NCI-H774 (cell line): ENCODE measurements at regions not wholly inside any gene's neighbourhood (a gene's known extent, or its start where the extent isn't known, plus 50 kb on each side); places are given as distances from the start of the nearest gene placed in this dataset.
"Not testable (repeated sequence)": the region's sequence is repeated elsewhere in the genome, so short reads cannot be mapped to it uniquely, and the experiment has no call there.

Experiments used
- DNase-seq: peaks from one replicate; lab custom pipeline; 2025; lab: John Stamatoyannopoulos, UW

DNA sequence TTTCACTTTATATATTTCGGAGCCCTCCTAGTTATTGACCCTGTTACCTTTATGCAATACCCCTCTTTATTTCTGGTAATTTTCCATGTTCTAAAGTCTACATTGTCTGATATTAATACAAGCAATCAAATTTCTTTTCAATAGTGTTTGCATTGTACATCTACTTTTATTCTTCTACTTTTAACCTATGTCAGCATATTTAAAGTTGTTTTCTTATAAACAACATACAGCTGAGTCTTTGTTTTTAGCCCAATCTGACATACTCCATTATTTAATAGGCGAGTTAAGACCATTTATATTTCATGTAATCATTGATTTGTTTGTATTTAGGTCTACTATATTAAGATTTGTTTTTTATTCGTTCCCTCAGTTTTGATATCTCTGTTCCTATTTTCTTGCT lies 108.5 kb upstream of the SPACA7 start:
- no peak for DNase-seq

- no peak for DNase-seq
Measured at GRCh38 chr13:112270951-112271350, 105.2 kb upstream of the SPACA7 start.

- DNase-seq, result not testable (repeated sequence)
Measured at GRCh38 chr13:112286733-112287132, 89.4 kb upstream of the SPACA7 start.

DNA sequence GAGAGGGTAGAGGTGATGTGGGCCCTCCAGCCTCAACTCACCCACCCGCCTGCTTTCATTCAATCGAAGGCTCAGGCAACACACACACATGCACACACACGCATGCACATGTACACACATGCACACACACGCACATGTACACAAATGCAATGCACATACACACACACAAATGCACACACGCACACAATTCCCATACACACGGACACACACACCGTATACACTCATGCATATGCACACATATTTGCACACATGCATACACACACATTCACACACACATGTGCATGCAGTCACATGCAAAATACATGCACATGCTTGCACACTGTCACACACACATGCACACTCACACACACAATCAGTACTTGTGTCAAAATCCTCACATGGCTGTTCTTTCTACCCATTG lies 55.9 kb upstream of the SPACA7 start:
- DNase-seq, result no peak

DNA sequence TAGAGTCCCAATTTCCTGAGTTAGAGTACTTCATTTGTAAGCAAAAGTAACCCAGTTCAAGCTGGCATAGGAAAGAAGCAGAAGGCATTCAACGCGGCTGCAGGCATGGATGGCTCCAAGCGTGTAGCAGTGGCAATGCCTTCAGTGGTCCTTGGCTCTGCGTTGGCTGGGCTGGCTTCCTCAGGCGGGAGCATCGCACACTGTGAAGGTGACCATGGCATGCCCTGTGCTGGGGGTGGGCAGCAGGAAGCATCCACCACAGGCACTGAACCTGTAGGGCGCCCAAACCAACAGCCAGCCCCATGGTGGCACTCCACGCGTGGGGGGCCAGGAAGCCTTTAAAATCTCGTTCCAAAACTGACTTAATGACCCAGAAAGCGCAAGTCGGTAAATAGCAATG lies 53.6 kb upstream of the SPACA7 start:
- DNase-seq, result no peak

DNA sequence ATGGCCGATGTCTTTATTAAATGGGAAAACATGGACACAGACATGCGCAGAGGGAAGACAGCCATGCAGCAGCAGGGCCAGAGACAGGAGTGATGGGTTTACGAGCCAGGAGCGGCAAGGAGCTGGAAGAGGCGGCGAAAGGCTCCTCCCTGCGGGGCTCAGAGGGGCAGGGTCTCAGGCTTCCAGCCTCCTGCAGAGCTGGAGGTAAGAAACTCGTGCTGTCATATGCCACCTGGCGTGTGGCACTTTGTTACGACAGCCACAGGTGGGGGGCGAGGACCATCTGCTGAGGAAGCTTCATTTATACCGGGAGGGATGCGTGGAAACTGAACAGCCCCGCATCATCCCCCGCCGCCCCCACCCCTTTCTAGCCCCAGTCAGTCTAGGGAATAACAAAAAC lies 52.0 kb upstream of the SPACA7 start:
- DNase-seq, result no peak

DNA sequence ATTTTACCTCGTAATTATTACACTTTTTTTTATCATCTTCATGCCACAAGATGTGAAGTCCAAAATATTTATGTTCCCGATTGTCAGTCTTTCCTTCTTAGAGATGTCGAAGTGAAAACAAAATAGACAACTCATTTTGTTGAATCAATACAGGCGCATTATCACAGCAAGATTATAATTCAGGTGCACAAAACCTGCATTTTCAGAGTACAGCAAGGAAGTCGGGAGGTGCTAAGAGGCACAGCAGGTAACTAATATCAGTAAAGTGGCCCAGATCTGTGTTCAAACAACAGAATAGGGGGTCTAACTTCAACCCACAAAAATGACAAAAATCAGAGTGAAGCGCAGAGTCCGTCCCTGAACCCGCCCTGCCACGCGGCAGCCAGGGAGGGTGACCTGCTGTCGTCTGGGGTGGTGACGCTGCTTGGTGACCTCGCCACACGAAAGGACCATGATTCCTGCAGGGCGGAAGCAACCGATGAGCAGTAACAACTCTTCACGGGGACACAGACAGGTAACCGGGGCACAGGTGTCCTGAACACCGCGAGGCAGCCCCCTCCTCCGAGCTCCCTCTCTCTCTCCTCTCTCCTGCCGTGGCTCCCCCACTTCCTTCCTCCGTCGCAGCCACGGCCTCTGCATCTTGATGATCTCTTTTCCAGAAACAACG lies 50.9 kb upstream of the SPACA7 start:
- DNase-seq, result peak; percentile 27

GRCh38 chr13:112325920-112326645 lies 50.1 kb upstream of the SPACA7 start:
- DNase-seq, result no peak
